ENCODE measurements at regions not wholly inside any gene's neighbourhood (a gene's known extent, or its start where the extent isn't known, plus 50 kb on each side); places are given as distances from the start of the nearest gene placed in this dataset.

- DNase-seq = no peak
These were observed 152.1 kb downstream of the KCTD15 start for GRCh38 chr19:33948651-33949335.

GRCh38 chr19:33950091-33950750, 153.6 kb downstream of the KCTD15 start:
- DNase-seq = no peak

GRCh38 chr19:33953023-33953422, 156.4 kb downstream of the KCTD15 start:
- DNase-seq = no peak

GRCh38 chr19:33953592-33953991, 156.9 kb downstream of the KCTD15 start:
- no peak for DNase-seq

GRCh38 chr19:33954686-33955085, 158.0 kb downstream of the KCTD15 start:
- DNase-seq = no peak

- DNase-seq = no peak
These were observed 160.3 kb downstream of the KCTD15 start for GRCh38 chr19:33956941-33957340.

- DNase-seq = no peak
These were observed 161.1 kb downstream of the KCTD15 start for GRCh38 chr19:33957804-33958203.

- DNase-seq = no peak
These were observed 163.9 kb downstream of the KCTD15 start for GRCh38 chr19:33960566-33960965.

GRCh38 chr19:33962161-33962560, 165.5 kb downstream of the KCTD15 start:
- no peak for DNase-seq

GRCh38 chr19:33963514-33963913, 166.8 kb downstream of the KCTD15 start:
- DNase-seq = no peak

- no peak for DNase-seq
These were observed 174.4 kb downstream of the KCTD15 start for GRCh38 chr19:33971073-33971472.

- no peak for DNase-seq
These were observed 181.4 kb downstream of the KCTD15 start for GRCh38 chr19:33977756-33978685.

GRCh38 chr19:33982706-33983105, 186.0 kb downstream of the KCTD15 start:
- no peak for DNase-seq

- no peak for DNase-seq
These were observed 183.7 kb upstream of the LSM14A start for GRCh38 chr19:33988601-33989000.

- no peak for DNase-seq
These were observed 174.6 kb upstream of the LSM14A start for GRCh38 chr19:33997690-33998089.

- no peak for DNase-seq
These were observed 174.0 kb upstream of the LSM14A start for GRCh38 chr19:33998302-33998701.

GRCh38 chr19:33998739-33999345, 173.5 kb upstream of the LSM14A start:
- DNase-seq = no peak

GRCh38 chr19:34017024-34017423, 155.3 kb upstream of the LSM14A start:
- DNase-seq = no peak

- DNase-seq = no peak
These were observed 154.7 kb upstream of the LSM14A start for GRCh38 chr19:34017601-34018000.

GRCh38 chr19:34018546-34018945, 153.8 kb upstream of the LSM14A start:
- DNase-seq = no peak

- DNase-seq = no peak
These were observed 148.9 kb upstream of the LSM14A start for GRCh38 chr19:34023381-34023780.

- no peak for DNase-seq
These were observed 138.4 kb upstream of the LSM14A start for GRCh38 chr19:34033880-34034279.

- no peak for DNase-seq
These were observed 137.9 kb upstream of the LSM14A start for GRCh38 chr19:34034318-34034846.

Data from NCI-H1092 treated with DMSO at 0.1 percent for 48 hours (cell line).